GM18508 (cell line): ENCODE measurements at regions not wholly inside any gene's neighbourhood (a gene's known extent, or its start where the extent isn't known, plus 50 kb on each side); places are given as distances from the start of the nearest gene placed in this dataset.
A peak's percentile ranks its signal among the peaks of the same experiment; 100 is the strongest.

Source experiments
- ATAC-seq: cut with Tn5 transposase; IDR thresholded peaks from one replicate; pipeline ENCODE4 v1.9.1; 2021; ENCODE audit warnings: moderate number of reproducible peaks; ENCODE audit not compliant: insufficient read depth, unreplicated experiment

DNA sequence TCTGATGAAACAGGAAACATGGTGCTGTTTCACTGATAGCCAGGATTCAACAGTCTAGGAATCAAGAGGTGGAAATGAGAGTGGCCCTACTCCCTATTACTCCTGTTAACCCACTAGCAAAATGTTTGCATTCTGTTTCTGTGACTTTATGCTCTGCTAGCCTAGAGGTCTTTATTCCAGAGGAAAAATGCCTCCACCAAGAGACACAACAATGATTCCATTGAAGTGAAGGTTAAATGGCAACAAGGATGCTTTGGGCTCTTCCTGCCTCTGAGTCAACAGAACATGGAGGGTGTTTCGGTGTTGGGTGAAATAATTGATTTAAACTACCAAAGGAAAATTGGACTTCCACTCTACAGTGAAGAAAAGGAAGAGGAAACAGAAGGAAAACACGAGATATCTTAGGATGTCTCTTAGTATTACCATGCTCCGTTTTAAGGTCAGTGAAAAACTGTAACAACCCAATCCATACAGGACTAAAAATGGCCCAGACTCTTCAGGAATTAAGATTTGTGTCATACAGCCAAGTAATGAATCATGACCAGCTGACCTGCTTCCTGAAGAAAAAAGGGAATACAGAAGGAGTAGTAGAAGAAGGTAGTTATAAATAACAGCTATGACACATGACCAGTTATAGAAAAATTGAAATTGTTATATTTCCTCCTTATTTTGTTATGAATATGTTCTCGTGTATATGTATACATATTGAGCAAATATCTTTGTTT lies 1237.8 kb downstream of the NCAM2 start:
- no peak for ATAC-seq

DNA sequence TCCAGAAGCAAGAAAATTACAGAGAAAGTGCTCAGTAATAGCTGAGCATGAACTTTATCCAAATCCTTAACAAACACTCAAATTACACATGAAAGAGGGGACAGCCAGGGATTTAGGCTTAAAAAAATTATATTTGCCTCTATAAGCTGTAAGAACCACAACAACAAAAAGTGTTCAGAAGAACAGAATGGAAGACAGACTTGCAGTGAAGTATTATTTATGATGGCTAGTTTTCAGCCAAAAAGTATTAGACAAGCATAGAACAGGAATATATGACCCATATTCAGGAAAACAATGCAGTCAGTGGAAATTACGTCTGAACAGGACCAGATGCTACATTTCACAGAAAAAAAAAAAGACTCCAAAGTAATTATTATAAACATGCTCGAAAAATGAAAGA lies 1246.3 kb downstream of the NCAM2 start:
- ATAC-seq = no peak

DNA sequence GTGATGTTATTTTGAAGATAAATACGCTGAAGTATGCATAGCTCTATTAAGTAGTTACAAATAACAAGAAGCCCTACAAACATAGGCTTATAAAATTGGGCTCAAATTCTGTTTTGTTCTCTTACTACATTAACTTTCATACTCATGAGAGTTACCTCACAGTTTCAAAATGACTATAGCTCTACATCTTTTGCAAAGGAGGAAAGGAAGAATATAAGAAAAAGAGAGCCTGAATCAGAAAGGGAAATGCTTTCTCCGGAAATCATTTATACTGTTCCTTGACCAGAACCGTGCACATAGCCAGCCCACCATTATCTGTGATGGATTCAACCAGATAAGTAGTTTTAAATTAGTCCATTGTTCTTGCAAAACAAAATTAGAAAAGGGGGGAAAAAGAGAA lies 1252.1 kb downstream of the NCAM2 start:
- peak; percentile 55 for ATAC-seq

DNA sequence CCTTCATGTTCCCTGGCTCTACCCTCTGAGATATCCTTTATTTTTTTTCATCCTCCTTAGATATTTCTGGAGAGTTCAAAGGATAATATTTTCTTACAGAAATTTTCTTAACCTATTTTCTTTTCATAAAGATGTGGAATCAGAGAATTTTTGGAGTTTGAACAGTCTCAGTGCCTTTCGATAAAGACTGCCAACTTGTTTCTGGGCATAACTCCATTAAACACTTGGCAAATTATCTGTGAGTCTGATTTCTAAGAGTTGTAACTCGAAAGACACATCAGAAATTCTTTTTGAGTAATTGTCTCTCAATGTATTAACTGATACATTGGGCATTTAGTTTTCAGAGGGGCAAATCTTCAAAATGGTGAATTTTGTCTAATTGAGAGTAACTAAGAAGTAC lies 1255.6 kb downstream of the NCAM2 start:
- ATAC-seq = no peak

DNA sequence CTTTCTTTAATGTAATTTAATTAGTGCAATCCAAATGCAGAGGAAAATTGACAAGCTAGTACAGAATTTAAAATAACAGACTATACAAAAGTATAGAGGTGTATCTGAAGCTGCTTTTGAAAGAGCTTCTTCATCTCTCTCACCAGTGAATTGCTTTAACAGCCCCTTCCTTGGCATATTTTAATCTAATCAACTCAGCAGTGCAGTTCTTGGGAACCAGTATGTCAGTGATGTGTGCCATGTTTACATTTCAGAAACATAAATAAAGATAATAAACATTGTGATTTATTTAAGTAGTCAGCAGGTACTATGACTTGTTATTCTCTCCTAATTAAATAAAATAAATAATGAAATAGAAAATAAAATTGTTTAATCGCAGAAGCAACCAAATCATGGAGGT lies 1260.6 kb downstream of the NCAM2 start:
- no peak for ATAC-seq

DNA sequence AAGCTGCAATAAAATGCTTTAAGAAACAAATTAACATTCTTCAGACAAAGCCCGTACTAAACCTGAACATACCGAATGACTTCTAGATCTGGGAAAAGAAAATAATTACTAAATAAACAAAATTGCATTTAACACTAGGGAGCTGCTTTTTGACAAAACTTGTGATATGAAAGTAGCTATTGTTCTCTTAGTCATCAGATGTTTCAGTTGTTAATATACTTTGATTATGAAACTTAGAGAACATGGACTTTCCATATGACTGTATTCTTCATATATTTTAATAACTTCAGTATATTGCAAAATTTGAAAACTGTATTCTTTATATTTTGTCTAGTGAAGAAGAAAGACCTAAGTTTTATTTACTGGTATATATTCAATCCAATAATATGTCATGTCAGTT lies 1262.1 kb downstream of the NCAM2 start:
- no peak for ATAC-seq

DNA sequence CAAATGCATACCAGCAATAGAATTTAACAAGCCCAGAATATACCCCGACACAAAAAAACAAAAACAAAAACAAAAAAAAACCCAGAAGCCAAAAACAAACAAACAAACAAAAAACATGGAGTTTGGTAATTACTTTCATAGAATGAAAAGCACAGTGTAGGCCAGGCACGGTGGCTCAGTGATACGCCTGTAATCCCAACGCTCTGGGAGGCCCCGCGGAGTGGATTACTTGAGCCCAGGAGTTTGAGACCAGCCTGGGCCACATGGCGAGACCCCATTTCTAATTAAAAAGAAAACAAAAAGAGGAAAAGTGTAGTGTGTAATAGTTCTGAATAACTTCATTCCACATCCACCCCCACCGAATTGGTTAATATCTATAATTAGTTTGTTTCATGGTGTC lies 1265.7 kb downstream of the NCAM2 start:
- ATAC-seq = no peak

DNA sequence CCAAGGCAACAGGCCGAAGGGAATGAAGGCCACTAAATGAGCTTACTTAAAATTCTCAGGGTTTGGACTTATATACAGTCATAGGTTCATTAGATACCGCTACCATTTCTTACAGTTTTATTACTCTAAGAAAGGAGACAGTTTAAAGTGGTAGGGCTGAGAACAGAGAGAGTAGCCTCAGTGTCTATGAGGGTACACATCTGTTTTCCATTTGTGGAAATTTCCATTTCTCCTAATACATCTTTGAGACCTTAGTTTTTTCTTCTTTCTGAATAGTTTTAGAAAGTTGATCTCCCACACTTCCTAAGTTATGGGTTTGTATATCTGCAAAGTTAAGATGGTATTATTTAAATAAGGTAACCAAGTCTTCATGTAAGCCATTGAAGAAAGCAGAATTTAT lies 1279.1 kb downstream of the NCAM2 start:
- no peak for ATAC-seq

DNA sequence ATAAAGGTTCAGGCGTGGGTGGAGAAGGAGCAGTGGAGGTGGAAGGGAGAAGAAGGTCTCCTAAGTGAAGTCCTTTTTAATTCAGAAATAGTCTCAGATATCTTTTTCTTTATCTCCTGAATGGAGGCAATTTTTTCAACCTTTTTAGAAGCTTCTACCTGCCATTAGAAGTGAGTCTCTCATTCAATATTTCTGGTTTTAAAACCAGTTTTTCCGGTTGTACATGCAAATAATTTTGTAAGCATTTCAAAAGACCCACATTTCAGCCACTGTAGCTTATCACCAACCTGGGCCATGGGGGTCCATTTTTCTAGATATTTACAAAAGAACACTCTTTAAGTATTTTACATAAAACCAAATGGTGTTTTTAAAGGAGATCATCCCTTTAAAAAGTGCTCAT lies 1280.2 kb downstream of the NCAM2 start:
- no peak for ATAC-seq

DNA sequence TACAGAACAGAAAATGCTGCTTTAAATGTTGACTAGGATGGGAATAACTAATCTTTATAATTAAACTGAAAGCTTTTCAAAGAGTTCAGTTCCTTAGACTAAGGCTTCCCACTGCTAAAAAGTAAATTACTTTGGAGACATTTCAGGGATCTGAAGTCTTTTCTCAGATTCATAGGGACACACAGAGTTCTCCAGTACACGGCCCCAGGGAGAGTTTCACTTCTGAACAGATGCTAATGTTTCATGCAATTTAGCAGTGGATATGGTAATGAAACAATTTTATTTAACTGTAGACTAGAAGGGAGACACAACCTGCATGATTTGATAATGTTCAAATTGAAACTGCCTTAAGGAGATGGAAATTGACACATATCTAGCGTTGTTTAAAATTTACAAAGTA lies 1282.6 kb downstream of the NCAM2 start:
- ATAC-seq = no peak

DNA sequence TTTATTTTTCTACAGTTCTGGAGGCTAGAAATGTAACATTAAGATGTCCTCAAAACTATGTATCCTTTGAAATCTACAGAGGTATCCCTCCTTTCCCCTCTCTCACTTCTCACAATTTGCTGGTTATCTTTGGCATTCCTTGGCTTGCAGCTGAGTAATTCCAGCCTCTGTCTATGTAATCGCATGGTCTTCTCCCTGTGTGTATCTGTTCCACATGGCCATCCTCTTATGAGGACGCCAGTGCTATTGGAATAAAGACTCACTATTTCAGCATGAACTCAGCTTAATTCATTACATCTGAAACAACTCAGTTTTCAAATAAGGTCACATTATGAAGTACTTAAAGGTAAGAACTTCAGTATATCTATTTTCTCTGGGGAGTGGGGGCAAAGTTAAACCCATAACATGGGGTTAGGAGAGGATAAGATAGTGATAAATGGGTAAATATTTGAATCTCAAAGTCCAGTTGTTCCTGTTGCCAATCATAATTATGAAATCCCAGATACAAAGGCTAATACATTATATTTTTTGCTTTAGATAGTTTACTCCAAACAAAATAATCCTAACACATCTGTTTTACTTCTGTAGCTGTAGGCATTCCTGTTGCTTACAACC lies 1290.8 kb downstream of the NCAM2 start:
- no peak for ATAC-seq

DNA sequence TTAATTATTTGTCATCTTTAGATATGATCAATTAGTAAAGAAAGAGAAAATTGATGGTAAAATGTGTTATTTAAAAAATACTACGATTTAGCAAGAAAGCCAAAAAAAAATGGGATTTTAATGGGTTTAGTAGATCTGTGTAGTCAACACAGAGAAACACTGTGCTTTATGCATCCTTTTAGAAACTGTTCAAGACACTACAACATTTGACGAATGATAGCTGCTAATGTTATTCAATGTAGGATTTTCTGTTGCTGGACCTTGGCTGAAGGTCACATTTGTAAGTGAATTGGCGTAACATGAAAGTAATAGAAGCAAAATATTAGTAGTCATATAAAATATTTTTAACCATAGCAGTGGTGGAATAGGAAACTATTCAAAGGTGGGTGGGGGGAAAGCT lies 1293.9 kb downstream of the NCAM2 start:
- ATAC-seq = no peak

DNA sequence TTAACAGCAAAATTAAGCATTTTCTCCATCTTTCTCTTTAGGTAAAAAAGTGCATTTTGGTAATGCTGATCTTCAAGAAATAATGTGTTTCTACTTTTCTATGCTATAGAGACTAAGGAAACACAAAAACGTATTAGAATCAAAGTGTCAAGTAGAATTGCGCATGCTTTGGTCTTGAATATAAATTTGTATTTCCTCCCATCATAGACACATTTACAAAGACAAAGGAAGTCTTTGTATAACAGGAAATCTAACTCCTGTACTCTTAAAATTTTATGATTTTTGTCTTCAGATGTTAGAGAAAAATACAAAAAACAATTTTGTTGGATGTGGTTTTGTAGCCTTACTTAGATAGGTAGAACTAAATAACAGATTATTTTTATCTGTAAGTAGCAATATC lies 1299.4 kb downstream of the NCAM2 start:
- no peak for ATAC-seq

DNA sequence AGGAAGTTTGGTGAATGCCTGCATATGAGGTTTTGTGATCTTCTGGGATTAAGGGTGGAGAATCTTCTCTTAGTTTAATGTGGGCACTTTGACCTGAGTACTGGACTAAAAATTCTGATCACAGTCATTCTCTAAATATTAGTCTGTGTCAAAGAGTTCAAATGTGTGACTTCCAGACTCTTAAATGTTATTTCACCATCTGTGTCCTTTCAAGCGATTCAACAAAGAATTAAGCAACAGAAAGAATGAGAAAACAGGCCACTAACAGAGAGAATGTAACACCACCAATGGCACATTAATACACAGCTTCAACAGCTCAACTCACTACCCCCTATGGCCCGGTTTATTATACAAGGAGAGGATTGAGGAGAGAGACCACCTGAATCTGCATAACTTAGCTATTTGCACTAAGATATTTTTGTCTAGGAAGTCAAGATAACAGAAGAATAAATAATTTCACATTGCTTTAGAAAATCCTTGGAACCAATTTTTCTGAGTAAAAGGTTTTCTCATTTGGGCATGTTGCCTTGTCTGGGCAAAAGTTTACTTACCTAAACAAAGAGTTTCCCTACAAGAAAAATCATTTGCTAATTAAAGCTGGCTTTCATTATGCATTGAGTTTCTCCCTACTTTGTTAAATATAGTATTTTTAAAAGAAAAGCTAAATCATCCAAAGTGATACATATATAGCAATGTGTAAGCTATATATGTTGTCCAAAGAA lies 1313.7 kb downstream of the NCAM2 start:
- no peak for ATAC-seq

DNA sequence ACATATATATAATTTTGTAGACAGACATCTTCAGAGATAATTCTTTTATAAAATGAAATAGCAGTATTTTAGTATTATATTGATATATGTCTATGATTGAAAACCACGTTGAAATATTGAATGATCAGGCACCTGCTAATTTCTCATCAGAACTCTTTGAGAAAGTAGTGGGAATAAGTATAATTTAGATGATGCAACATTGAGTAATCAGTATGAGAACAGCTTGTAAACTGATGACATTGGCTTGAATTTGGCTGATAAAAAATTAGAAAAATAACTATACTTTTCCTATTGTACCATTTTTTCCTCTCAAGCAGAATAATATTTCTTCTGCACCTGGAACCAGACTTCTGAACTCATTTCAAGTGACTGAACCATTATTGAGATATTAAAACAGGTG lies 1316.8 kb downstream of the NCAM2 start:
- ATAC-seq = no peak

DNA sequence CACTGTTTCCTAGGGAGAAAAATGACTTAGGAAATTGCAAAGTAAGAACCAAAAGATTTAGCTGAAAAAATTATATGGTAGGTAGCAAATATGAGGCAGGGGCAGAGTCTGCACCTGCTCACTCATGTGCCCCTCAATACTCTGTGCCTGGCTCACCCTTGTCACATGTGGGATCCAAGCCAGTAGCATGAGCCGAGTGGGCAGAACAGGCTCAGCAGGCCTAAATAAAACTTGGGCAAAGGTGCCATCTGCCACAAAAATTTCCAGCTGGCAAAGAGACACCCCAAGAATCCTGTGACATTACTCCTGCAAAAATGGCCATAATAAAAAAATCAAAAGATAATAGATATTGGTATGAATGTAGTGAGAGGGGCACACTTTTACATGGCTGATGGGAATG lies 1321.2 kb downstream of the NCAM2 start:
- no peak for ATAC-seq

DNA sequence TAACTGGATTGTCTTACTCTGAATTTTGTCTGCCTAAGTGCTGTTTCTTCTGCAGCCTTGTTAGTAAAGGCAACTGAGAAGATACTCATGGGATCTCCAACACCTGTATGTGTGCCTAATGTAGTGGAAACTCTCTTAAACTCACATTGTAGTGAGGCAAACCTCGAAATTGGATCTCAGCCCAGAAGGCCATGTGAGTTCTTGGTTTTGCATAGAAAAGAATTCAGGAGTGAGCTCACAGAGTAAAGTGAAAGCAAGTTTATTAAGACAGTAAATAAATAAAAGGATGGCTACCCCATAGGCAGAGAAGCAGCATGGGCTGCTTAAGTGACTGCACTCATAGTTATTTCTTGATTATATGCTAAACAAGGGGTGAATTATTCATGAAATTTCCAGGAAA lies 1344.7 kb downstream of the NCAM2 start:
- ATAC-seq = no peak

DNA sequence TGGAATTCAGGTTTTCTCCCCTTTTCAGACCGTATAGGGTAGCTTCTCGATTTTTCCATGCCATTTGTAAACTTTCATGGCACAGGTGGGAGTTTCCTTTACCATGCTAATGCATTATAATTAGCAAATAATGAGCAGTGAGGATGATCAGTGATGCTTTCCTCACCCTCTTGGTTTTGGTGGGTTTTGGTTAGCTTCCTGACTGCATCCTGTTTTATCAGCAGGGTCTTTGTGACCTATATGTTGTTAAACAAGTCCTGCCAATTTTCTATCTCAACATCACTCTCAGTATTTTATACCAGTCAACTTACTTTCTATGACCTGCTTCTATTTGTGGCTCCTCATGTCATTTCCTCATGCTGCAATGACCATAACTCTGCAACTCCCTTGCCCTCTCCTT lies 1345.1 kb downstream of the NCAM2 start:
- no peak for ATAC-seq

DNA sequence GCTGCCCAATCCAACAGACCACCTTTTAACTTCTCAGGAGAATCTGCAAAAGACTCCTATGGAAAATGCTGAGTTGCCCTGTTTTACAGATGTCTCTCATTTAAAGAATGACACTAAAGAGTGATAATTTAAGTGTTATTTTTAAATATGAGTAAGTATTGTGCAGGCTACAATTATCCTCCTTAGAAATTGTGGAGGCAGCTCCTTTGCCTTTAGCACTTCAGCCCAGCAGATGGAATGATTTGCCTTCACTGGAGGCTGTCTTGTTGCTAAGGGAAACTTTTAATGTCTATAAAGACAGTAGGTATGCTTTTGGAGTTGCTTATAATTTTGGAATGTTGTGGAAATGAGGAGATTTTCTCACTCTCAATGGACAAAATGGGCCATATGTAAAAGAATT lies 1345.5 kb downstream of the NCAM2 start:
- ATAC-seq = no peak

DNA sequence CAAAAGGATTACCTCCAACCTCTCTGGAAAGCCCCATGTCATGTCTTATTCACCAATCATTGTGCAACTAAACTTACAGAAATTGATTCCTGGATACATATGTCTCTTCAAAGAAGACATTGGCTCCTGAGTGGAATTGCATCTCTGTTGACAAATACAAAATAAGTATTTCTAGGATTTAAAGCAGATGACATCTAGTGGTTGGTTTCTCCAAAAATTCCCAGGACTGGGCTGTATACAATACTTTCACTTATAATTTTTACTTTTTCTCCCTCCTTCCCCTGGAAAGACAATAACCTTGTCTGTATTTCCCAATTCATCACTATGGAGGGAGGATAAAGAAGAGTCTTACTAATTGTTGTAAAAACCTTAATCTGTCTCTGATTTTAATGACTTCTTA lies 1347.4 kb downstream of the NCAM2 start:
- no peak for ATAC-seq

DNA sequence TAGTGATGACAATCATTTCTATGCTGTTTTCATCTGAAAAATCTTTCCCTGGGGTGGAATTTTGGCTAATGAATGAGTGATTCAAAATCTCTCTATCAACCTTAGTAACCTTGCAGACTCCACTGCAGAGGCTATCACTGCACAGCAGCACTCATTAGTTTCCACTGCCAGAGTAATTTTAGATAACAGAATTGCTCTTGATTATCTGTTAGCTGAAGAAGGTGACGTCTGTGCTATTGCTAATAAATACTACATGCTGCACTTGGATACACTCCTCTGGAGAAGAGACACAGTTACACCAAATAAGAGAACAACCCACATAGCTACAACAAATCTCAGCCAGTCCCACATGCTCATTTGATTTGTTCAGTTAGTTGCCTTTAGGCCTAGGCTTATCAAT lies 1348.4 kb downstream of the NCAM2 start:
- ATAC-seq = no peak

DNA sequence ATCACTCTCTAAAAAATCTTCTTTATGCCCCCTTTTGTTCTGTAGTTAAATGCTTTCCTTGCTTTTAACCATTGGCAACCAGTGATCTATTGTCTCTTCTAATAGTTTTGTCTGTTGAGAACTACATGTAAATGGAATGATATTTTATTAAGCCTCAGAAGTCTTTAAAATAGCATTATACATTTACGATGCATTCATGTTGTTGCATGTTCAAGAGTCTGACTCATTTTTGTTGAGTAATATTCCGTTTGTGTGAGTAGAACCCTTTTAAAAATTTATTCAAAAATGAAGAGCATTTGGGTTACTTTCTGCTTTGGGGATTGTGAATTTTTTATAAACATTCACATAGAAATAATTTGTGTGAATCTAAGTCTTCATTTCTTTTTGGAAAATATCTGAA lies 1352.9 kb downstream of the NCAM2 start:
- ATAC-seq = no peak
